HG03558 (cell line): ENCODE measurements at regions not wholly inside any gene's neighbourhood (a gene's known extent, or its start where the extent isn't known, plus 50 kb on each side); places are given as distances from the start of the nearest gene placed in this dataset.
"Not testable (repeated sequence)": the region's sequence is repeated elsewhere in the genome, so short reads cannot be mapped to it uniquely, and the experiment has no call there.

Experiments used
- ATAC-seq: cut with Tn5 transposase; IDR thresholded peaks from one replicate; pipeline ENCODE4 v1.9.1; 2021; ENCODE audit warnings: moderate number of reproducible peaks; ENCODE audit not compliant: unreplicated experiment; ENCODE audit errors: extremely low read depth

DNA sequence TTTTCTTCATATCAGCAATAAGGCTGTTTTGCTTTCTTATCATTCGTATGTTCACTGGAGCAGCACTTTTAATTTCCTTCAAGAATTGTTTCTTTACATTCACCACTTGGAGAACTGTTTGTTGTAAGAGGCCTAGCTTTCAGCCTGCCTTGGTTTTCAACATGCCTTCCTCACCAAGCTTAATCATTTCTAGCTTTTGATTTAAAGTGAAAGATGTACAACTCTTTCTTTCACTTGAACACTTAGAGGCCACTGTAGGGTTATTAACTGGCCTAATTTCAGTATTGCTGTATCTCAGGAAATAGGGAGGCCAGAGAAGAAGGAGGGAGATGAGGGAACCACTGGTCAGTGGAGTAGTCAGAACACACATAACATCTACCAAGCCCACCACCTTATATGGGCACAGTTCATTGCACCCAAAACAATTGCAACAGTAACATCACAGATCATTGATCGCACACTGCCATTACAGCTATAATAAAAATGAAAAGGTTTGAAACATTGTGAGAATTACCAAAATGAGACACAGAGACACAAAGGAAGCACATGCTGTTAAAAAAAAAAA, 181.4 kb upstream of the TUBA3C start:
- ATAC-seq: no peak

- not testable (repeated sequence) for ATAC-seq
Measured at GRCh38 chr13:19359697-19360096, 178.1 kb upstream of the TUBA3C start.

DNA sequence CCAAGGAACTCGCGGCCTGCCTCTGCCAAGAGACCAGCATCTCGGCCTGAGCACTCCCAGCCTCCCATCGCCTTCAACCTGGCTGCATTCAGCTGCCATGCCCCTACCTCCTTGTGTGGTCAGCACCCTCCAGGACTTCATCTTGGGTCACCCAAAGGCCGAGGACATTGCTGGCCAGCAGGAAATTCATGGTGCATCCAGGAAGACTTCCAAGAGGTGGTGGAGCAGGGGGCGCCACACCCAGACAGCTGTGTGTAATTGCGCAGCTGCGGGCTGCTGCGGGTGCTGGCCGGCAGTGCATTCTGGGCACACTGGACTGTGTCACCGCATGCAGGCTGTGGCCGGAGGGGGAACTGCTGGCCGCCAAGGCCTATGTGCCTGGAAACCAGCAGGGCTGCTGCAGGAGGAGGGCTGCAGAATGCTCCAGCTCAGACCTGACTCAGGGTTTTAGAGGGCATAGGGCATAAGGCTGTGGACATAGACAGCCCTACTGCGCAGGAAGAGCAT, 164.3 kb upstream of the TUBA3C start:
- ATAC-seq: no peak

DNA sequence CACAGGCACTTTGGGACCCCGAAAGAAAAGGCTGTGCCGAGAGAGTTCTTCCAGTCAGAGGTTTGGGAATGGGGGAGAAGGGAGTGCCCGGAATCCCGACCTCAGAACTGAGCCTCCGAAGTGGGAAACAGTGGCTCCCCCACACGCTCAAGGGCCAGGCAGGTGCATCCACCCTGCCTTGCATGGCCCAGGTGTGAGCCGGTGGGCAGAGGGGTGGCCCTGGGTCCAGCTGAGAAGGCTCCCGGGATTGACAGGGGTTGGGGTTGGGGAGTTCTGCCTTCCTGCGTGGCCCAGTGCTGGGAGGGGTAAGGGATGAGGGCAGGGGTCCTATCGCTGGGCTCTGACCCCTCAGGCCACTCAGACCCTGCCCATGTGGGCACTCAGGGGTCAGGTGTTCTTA, 163.5 kb upstream of the TUBA3C start:
- ATAC-seq: no peak

- peak; percentile 53 for ATAC-seq
Measured at GRCh38 chr13:19344585-19345120, 163.0 kb upstream of the TUBA3C start.

- ATAC-seq: no peak
Measured at GRCh38 chr13:19332378-19332777, 150.8 kb upstream of the TUBA3C start.

DNA sequence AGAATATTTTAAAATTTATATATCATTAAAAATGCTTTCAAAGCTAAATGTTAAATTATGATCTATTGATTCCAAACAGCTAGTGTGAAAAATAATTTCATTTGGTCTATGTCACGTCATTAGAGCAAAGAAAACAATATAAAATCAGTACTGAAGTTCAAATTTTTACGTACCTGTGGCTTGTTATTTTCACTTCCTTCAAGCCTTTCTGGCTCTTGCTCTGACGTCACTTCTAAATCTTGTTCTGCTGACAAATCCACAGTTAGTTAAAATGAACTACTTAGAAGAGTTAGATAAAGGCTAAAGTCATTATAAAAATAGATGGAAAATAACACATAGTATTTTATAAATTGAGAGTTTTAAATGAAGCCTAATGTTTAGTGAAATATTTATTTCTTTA, 147.7 kb upstream of the TUBA3C start:
- no peak for ATAC-seq

GRCh38 chr13:19324325-19324724, 142.7 kb upstream of the TUBA3C start:
- ATAC-seq: no peak

DNA sequence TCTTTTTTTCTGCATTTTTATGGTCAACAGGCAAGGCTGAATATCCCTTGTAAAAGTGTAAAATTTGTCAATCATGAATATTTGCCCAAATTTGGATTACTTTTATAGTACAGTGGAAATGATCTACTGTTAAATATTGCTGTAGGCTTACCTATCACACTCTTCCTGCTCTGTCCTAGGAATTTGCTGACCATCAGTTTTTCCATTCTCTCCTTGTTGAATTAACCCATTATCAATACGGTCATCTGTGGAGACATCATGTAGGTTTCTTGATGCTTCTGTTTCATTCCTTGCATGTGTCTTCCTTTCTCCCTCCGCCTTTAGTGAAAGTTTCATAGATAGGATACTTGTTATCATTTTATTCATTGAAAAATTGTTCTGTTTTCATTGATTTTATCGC, 139.6 kb upstream of the TUBA3C start:
- ATAC-seq: no peak

DNA sequence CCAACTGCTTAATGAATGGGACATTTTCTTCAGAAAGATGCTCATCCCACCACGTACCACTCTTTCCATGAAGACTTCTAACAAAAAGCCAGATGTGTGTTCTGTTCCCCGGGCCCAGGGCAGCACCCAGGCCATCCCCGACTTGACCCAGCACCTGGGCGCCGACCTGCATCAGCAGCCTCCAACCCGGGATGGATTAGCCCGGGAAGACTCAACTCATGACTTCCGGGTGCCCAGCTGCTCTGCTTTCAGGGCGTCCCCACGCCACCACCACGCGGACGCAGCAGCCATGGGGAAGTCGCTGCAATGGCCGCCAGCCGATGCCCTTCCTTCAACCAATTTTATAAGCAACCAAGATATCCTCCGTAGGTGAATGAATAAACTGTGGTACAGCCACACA, 123.8 kb upstream of the TUBA3C start:
- ATAC-seq: no peak

DNA sequence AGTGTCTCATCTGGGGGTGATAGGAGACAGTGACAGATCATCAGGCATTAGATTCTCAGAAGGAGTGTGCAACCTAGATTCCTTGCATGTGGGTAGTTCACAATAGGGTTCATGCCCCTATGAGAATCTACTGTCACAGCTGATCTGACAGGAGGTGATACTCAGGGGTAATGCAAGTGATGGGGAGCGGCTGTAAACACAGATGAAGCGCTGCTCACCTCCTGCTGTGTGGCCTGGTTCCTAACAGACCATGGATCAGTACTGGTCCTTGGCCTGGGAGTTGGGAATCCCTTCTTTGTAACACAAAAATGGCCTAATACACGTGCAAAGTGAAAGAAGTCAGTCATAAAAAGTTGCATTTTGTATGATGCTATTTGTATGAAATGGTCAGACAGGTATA, 107.6 kb upstream of the TUBA3C start:
- ATAC-seq: no peak

- ATAC-seq: no peak
Measured at GRCh38 chr13:19283836-19284235, 102.2 kb upstream of the TUBA3C start.

DNA sequence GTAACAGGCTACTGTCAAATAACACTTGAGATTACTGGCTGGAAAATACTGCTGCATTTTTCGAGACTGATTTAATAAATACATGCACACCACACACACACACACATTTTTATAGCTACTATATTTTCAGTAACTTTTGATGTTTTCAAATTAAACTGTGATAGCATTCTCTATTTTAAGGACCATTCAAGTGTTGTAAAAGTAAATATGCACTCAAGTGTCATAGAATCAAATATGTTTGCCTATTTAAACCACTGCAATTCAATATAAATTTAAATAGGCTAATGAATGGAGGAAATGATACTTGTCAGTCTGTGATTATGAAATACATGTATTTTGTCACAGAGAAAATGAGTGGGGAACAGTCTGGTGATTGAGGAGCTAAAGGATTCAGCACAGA, 86.7 kb upstream of the TUBA3C start:
- ATAC-seq: no peak

DNA sequence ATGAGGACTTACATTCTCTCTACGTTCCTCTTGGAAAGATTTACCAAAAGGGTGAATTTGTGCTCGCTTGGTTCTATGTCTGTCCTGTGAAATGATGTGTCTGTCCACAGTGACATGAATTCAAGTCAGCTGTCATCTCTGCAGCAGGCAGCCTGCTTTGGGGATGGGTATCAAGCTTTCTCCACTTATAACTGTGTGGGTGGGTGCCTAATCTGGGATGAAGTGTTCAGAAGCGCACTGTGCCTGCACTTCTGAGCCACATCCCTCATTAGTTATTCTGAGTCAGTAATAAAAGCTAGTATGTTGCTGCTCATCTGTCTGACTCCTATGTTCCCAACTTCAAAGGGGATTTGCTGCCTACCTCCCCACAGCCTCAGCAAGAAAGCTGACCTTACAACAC, 86.1 kb upstream of the TUBA3C start:
- ATAC-seq: no peak

DNA sequence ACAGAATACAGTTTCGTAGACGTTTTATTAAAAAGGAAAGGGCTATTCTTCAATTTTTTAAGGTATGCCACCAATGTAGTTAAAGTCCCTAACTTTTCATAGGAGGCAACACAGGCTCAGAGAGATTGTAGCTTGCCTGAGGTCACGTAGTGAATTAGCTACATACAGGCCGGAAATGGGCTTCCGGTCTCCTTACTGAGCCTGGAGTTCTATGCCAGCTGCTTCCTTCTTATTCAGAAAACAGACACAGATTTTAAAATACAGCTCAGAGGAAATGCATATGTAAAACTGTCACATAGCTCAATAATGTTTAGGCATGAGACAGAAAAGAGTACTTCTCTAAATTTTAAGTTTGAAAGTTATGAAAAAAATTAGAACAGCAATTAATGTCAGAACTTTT, 85.4 kb upstream of the TUBA3C start:
- no peak for ATAC-seq

GRCh38 chr13:19264711-19265110, 83.1 kb upstream of the TUBA3C start:
- no peak for ATAC-seq

- ATAC-seq: no peak
Measured at GRCh38 chr13:19252381-19252780, 70.8 kb upstream of the TUBA3C start.

DNA sequence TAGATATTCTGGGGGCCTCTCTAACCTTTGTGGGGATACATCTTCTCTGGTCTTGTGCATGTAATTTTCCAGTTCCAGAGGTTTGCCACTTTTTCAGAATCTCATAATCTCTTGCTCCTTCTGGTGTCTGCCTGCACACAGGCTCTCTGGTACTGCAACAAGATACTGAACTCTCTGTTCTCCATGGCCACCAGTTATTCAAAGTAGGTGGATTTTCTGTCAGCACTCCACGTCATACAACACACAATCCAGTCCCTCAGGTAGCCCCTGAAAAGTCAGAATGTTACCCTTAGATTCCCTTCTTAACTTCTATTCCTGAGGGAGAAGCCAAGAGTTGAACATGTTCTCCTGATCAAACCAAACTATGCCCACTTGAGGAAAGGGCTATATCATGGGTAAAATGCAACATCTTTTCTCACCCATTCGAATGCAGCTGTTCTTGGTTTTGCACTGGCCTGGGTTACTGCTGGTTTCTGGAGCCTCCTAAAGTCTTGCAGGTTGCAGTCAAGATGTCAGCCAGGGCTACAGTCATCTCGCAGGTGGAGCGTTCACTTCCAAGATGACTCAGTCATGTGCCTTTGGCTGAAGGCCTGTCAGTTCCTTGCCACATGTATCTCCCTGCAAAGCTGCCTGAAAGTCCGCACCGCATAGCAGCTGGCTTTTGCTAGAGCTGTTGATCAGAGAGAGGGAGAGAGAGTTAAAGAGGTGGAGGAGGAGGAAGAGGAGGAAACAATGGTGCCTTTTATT, 57.7 kb upstream of the TUBA3C start:
- ATAC-seq: no peak
